HG02571 (cell line): ENCODE measurements at regions not wholly inside any gene's neighbourhood (a gene's known extent, or its start where the extent isn't known, plus 50 kb on each side); places are given as distances from the start of the nearest gene placed in this dataset.

ENCODE experiments used
- ATAC-seq: cut with Tn5 transposase; IDR thresholded peaks from one replicate; pipeline ENCODE4 v1.9.1; 2021; ENCODE audit warnings: mild to moderate bottlenecking, moderate library complexity; ENCODE audit not compliant: unreplicated experiment

DNA sequence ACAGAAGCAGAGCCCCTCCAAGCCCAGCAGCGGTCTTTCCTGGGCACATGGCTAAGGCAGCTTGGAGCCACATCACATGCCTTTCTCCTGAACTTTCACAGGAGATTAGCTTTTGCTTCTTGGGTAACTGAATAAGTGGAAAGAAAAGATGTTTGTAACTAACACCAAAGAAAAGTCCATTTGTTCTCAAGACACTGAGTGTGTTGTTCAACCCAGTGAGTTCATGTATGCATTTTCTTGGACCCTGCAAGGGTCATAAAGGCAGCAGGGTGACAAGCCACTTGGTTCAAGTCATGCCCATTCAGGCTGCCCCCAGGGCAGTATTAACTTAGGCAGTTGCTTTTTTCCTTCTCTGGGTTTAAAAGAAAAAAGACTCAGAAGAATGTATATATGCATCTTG, 203.4 kb downstream of the FAM76B start:
- no peak for ATAC-seq

- ATAC-seq: no peak
Measured at GRCh38 chr11:95585752-95586077, 203.9 kb downstream of the FAM76B start.

GRCh38 chr11:95585069-95585751, 204.4 kb downstream of the FAM76B start:
- no peak for ATAC-seq

- ATAC-seq: peak; percentile 56
Measured at GRCh38 chr11:95584589-95584988, 205.0 kb downstream of the FAM76B start.

DNA sequence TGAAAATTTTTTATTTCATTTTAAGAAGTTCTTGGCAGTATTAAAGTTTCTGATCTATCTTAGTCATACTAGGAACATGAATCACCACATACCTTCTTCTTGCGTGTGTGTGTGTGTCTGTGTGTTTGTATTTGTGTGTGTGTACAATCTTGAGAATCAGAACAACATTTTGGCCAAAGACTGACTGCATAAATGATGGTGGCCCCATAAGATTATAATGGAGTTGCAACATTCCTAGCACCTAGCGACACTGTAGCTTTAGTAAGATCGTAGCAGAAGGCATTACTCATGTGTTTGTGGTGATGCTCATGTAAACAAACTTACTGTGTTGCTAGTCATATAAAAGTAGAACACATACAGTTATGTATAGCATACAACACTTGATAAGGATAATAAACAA, 205.4 kb downstream of the FAM76B start:
- ATAC-seq: no peak

DNA sequence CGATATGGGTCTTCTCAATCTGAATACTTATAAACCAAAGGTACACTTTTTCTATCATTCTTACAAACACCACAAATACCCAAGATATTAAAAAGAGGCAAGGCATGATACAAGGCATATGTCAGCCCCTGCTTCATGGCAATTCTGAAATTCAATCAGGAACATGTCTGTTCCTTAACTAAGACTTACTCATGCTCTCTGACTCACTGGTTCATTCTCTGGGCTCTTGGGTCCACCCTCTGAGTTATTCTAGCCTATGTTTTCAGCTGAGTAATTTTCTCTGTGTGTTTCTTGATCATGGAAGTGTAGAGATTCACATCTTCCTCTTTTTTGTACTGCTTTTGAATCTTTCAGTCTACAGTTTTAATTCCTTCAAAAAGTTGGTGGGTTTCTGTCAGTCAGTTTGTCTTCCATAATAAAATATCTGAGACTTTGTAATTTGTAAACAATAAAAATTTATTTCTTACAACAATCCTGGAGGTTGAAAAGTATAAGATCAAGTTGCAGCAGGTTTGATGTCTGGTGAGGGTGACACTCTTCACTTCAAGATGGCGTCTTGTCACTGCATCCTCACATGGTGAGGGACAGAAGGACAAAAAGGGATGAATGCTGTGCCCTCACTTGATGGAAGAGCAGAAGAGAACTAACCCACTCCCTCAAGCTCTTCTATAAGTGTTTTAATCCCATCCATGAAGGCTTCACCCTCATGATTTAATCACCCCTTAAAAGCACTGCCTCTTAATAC, 211.7 kb downstream of the FAM76B start:
- no peak for ATAC-seq

DNA sequence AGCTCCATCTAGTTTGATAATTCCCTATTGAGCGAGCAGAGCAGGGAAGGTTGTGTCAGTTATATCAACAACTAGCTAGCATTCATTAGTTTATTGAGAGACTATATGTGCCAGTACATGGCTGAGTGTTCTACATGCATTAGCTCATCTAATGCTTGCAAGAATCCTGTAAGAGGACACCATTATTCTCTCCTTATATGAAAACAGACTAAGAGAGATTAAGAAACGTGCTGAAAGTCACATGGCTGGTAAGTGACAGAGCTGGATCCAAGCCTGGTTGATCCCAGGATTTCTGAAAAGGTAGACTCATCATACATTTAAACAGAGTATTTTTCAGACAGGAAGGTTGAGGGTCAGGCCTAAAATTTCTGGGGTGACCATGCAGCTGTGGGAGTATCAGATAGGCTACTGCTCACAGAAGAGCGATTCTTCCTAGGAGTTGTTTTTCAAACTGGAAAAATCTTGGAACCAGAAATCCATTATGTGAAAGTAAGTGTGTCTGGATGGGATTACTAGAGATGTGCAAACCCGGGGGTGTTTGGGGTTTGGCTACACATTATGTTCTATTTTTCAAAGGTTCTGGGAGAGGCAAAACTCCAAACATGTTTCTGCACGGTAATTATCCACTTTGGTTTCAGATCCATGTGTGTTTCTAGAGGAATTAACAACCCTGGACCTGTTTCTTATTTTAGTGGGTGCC, 213.3 kb downstream of the FAM76B start:
- no peak for ATAC-seq

- no peak for ATAC-seq
Measured at GRCh38 chr11:95575517-95575916, 214.1 kb downstream of the FAM76B start.

DNA sequence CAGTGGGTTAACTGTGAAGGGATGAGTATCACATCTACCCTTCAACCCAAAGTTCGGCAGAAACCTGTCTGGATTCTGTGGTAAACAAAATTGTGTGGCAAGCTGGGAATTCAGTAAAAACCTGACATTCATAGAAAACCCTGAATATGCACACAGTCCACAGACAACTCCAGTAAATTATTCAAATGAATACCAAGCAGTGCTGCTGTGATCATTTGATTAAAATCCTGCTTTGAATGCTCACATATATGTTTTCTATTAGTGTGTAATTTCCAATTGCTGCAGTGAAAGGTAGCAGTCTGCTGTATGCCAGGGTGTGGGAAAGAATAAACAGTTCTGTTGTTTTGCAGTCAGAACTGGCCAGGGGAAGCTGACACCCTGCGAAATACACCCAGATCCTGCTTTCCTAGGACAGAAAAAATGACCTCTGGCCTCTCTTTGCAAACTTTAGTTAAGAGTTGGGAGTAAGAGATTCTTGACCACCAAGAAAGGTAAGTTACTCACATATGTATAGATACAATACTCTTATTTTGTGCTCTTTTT, 217.8 kb downstream of the FAM76B start:
- no peak for ATAC-seq

GRCh38 chr11:95570845-95571244, 218.7 kb downstream of the FAM76B start:
- ATAC-seq: no peak

- ATAC-seq: no peak
Measured at GRCh38 chr11:95569207-95569606, 220.4 kb downstream of the FAM76B start.

- ATAC-seq: no peak
Measured at GRCh38 chr11:95568281-95568680, 221.3 kb downstream of the FAM76B start.

DNA sequence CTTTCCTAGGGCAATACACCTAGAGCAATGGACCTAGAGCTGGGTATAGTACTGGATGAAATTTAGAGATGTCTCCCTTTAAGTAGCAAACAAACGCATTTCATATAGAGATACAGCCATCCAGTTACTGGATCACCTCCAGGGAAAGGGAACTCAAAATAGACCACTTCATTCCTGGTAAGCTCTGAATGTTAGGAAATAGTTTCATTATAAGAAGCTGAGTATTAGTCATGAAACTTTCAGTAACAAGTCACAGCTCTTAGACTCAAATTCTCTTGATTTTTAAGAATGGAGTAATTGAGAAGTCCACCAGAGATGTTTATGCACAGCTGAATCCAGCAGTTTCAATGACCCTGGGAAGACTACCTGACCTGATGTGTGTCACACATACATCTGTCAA, 221.9 kb downstream of the FAM76B start:
- no peak for ATAC-seq

GRCh38 chr11:95566211-95566610, 223.4 kb downstream of the FAM76B start:
- ATAC-seq: no peak

- ATAC-seq: no peak
Measured at GRCh38 chr11:95565724-95566141, 223.8 kb downstream of the FAM76B start.

DNA sequence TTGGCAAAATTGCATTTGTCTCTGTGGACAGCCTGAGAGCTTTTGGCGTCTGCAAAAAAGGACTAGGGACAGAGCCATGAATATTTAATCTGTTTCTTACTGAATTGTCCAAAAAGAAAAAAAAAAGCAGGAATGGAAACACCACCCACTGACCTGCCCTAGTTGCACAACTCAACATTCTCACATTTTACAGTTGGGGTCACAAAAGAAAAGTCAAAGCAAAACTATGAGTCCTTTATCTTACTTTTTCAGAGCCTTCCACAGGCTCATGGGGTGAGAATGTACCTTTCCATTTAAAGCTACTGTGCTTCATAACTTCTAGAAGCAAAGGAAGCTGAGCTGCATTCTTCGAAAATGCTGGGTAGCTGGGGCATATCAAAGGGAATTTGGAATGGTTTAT, 225.7 kb downstream of the FAM76B start:
- ATAC-seq: no peak

GRCh38 chr11:95563173-95563572, 226.4 kb downstream of the FAM76B start:
- no peak for ATAC-seq

DNA sequence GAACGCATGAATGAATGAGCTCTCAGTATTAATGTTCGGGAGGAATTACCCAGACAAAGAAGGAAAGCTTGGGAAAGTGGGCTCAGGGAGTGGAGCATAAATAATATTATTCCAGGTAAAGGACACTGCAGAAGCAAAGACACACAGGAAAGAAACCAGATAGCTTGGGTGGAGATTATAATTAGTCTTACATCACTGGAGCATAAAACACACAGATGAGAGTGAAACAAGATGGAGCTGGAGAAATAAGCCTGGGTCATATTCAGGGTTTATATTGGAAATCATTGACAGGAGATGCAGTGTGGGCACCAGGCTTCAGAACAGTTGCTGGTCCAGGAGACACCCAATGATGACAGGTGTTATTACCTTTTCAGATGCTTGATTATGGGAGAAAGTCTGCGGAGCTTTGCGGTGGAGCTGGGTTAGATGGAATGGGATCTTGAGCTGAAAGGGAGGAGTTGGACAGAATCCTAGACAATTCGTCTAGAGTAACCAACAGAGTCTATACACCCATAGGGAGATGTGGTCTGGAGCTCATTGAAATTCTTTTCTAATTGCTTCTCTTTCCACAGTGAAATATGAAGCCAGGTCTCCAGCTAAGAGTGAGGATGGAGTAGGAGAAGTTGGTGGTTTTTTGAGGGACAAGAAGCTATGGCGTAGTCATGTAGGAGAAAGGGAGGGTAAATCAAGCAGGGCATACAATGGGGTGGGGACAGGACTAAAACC, 227.2 kb downstream of the FAM76B start:
- no peak for ATAC-seq

DNA sequence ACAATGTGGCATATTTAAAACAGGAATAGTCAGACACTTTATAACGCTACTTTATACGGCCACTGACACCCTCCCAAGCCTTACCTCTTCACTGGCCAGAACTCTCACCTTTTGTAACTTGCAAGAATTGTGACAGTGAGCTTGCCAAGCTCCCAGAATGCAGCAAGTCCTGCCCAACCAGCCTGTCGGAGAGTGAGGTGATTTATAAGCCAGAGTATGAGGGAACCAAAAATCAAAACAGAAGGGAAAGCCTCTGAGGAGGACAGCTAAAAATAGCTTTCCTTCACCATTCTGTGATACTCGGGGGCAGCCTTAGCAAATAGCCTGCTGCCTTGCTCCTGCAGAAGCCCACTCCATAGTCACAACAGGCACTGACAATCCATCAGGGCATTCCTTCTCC, 229.7 kb downstream of the FAM76B start:
- no peak for ATAC-seq

DNA sequence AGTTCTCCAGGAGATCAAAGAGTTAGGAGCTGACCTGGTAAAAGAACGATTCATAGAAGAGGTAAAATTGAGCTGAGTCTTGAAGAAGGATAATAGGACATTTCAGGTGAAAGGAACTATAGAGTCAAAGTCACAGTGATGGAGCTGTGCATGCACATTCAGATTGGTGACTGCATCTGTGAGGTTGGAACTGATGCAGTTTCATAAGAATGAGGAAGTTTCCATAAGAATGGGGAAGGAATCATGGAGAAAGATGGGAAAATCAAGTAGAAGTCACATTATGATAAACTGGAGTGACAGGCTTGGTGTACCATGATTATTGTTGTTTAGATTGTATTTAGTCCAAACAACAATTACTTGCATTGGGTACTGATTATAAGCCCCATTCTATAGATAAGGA, 232.2 kb downstream of the FAM76B start:
- no peak for ATAC-seq
